ENCODE measurements at regions not wholly inside any gene's neighbourhood (a gene's known extent, or its start where the extent isn't known, plus 50 kb on each side); places are given as distances from the start of the nearest gene placed in this dataset.
"Not testable (repeated sequence)": the region's sequence is repeated elsewhere in the genome, so short reads cannot be mapped to it uniquely, and the experiment has no call there.

DNA sequence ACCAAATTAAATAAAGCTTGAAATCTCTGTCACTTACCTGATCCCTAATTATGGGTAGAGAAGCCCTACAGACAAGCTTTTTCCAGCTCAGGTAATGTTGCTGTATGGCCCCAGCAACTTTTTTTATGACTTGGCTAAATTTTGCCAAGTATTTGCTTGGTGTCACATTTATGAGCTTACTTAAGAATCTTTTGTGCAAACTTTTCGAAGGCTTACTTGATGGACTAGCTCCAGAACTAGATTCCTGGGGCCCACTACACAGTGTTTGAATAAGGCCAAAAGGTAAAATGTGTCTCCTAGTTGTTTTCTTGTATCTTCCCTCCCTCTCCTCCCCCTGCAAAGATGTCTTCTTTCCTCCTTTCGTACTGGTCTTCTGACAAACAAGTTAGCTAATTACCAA lies 257.9 kb downstream of the OSR1 start:
- no peak for DNase-seq (ENCODE audit: low read depth)

DNA sequence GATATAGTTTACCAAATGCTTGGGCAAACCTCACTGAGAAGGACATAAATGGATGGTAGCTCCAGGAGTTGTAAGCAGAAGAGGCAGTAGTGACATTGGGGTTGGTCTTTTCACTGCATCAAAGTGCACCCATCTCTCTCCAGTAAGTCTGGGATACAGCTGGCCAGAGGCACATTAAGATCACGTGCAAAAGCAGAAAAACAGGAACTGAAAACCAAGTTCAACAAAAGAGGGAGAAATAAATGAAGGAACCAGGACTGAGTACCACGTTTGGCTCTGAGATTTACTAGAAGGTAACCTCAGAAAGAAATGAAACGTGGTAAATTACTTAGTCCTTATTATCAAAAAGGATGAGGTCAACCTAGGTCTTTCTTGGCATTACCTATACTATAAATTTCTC lies 259.2 kb downstream of the OSR1 start:
- DNase-seq (ENCODE audit: low read depth), result no peak

DNA sequence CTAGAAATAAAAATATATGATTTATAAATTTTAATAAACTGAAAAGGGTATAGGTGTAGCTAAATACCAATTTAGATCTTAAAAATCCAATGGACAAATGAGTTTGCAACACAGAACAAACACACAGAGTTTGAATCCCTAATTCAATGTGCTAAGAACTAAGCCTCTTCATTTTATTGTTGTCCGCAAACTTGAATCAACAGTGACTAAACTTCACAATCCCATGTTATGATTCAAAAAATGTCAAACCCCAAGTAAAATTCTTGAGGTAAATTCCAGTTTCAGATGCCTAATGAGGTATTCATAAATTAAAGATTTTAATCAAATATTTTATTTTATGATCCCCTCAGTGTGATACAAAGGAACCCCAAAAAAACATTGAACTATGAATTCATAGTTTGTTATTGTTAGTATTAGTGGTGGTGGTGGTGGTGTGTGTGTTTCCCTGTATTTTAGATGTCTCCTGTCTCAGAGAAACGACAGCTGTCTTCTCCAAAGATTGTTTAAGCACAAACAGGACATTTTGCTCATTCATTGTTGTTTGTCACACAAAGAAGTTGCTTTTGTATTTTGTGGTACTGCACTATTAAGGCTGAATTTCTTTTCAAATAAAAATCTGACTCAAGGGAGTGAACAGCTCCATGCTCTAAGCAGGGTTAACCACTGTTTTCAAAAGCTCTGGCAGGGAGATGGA lies 259.8 kb downstream of the OSR1 start:
- DNase-seq (ENCODE audit: low read depth), result no peak

DNA sequence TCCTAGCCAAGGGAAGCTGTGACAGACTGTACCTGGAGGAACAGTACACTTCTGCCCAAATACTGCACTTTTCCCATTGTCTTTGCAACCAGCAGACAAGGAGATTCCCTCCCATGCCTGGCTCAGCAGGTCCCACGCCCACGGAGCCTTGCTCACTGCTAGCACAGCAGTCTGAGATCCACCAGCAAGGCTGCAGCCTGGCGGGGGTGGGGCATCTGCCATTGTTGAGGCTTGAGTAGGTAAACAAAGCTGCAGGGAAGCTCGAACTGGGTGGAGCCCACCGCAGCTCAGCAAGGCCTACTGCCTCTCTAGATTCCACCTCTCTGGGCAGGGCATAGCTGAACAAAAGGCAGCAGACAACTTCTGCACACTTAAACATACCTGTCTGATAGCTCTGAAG lies 268.9 kb downstream of the OSR1 start:
- not testable (repeated sequence) for DNase-seq (ENCODE audit: low read depth)

DNA sequence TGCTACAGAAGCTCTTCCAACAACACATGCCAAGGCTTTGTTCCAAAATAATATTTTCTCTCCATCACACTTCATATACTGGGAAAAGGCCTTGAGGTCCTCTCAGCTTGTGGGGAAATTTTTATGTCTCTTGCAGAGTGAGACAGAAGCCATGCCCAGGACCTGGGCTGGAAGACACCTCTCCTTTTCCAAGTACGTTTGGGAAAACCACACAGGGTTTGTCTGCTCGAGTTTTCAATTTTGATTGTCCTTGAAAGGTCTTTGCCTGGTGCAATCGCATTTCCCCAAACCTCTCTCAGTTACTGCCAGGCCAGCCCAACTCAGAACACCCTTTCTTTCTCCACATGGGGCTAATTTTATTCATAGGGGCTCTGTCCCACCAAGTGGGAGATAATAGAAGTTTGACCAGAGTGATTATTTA lies 272.2 kb downstream of the OSR1 start:
- no peak for DNase-seq (ENCODE audit: low read depth)

DNA sequence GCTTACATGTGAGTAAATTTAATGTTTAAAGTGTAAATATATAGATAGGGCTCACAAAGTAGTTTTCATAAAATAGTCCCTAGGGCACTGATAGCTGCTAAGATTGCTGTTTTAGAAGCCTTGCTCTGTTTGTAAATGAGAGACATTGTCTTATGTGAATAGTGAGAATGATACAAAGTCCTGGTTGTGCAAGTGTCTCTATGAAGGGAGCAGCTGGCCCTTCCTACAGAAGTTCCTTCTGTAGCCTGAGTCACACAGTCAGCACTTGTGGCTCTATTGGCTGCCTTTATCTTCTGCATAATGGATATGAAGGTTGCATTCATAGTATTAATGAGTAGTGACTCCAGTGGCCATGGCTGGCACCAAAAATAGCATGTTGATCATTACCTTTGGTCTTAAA lies 279.7 kb downstream of the OSR1 start:
- DNase-seq (ENCODE audit: low read depth), result no peak

DNA sequence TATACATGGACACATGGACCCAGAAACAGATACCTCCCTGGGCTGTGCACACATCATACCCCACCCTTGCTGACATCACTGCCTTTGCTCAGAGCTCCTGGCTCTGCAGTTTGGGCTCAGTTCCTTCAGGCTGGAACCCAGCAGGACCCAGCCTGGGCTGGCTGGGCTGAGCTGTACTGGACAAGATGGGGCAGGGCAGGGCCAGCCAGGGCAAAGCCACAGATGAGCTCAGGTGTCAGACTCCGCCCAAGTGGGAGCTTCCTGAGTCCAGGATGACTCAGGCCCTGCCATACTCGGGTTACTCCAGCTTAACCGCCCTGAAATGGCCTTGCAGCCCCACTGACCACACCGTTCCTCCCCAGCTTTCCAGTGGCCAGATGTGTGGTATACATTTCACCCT lies 284.9 kb downstream of the OSR1 start:
- DNase-seq (ENCODE audit: low read depth), result no peak

DNA sequence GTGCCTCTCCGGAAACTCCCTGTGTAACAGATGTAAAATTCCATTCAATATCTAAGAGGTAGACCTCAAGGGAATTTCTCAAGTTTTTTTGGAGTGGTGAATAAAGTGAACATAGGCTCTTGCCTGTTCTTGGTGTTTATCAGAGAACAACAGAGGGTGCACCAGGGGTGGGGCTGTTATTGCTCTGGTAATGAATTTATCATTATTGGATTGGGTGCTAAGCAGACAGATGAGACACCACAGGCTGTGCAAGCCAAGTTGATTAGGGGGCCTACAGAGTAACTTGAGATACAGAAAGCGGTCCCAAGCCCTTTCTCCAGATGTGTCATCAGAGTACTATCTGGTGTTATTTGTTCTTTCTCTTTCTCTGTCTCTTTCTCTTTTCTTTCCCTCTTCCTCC lies 286.3 kb downstream of the OSR1 start:
- no peak for DNase-seq (ENCODE audit: low read depth)

DNA sequence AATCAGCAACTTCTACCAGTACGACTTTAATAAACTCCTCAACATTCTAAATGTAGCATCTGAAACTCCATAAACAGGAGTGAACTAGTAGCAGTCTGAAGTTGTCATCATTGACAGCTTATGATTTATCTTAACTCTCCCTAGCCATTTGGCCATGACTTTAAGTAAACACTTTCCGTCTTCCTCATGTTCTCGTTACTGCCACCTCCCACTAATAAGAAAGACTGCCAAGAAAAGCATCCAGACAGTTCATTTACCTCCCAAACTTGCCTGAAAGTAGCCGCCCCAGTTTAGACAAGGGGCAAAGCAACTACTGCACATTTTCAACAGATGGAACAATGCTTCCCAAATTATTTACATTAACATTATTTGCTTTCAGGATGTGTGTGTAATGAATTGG lies 287.5 kb downstream of the OSR1 start:
- no peak for DNase-seq (ENCODE audit: low read depth)

DNA sequence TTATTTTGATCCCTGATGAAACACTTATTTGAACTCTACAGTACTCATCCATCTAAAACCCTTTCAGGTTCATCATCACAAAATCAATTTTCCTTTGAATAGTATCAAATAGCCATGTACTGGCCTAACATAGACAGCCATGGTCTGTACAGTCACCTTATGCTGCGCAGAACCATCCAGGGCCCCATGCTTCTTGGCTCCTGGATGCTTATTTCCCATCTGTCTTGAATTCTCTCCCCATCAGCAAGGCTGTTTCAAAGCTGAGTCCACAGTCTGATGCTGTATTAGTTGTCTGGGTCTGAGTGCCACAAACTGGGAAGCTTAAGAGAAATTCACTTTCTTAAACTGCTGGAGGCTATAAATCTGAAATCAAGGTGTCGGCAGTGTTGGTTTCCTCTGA lies 290.2 kb downstream of the OSR1 start:
- no peak for DNase-seq (ENCODE audit: low read depth)

DNA sequence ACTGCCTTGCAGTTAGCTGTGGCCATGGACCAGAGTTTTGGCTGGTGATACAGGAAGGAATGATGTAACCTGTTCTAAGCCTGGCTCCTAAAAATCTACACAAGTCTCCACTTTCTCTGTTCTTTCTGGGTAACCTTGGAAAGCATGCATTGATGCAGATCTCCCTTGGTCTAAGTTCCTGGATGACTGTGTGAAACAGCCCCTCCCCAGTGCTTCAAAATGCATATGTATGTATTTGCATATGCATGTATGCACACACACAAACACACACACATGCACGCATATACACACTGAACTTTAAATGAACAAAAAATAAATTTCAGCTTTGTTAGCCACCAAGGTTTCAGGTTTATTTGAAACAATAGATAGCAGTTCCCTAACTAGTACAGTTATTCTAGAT lies 296.1 kb downstream of the OSR1 start:
- DNase-seq (ENCODE audit: low read depth), result no peak

DNA sequence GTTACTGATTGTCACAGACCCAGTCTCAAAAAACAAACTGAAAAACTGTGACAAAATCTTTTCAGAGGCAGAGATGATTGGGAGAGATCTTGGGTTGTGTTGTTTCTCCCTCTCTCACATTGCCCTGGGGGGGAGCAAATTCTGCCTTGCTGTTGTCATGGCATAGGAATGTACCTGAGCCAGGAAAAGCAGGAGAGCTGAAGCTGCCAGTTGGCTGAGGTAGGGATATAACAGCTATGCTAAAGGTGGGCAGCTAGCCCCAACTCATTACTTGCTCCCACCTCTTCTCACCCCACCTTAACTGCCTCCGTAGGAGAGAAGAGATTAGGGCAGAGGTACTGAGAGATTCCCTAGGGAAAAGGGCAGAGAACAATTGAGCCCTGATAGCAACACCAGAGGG lies 299.3 kb downstream of the OSR1 start:
- DNase-seq (ENCODE audit: low read depth), result no peak

DNA sequence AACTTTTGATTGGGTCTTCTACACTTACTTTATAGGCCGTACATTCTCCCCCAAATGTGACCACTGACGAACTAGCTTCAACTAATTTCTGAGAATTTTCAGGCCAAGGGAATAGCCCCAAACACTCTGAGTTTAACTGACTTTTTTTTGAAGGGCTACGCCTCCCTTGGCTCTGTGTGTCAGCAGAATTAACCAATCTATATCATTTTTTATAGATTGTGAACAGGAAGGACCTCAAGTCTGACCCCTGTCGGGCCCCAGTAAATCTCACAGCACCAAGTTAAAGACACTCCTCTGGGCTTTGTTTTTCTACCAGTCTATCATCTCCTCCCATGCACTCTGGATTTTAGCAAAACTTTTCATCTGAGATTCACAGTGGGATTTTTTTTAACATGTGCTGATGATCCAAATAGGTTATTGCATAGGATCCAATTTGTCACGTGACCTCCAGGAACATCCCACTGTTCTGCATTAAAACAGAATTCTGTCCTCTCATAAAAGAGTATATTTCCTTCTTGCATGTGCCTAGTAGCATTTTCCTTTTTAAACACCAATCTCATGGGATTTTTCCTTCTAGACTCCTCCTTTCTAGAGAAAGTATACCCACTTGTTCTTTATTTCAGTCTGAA lies 307.1 kb downstream of the OSR1 start:
- DNase-seq (ENCODE audit: low read depth), result no peak

DNA sequence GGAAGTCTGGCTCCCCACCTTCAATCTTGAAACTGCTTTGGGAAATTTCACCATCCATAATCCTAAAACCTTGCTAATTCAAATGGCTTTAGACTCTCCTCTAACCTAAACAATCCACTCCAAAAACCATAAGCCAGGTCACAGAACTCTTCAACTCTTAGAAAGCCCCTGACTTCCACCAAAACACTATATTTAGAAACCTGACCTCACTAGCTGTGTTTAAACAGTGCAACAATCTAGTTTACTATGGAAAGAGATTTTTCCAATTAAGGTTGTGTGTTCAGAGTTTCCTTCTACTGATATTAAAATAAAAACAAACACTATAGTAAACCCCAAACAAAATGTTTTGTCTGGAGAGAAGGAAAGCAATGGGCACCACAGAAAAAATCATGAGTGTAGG lies 308.1 kb downstream of the OSR1 start:
- no peak for DNase-seq (ENCODE audit: low read depth)

DNA sequence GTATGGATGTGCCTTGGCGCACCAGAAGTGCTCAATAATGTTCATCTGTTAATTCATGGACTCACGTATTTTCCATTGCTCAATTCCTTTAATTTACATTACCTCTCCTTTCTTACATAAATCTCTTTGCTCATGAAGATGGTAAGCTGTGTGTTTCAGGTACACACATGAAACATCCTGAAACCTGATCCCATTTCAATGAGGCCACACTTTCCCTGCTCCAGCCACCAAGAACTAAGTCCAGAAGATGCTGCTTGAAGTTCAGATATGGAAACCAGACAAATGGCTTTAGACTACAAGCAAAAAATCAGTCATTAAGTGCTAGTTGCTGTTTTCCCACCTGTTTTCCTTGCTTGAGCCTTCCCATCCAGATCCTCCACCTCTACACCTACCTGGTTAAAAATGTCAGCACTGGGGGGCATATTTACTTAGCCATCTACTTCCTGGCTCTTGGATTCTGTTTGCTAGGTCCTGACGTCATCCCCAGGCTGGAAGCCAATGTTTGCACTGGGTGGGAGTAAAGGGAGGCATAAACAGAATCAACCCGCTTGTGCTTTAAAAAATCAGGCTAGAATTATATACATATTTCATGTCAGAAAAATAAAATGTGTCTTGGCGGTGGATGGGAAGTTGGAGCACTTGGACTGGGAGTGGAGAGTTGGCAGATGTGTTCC lies 309.7 kb downstream of the OSR1 start:
- no peak for DNase-seq (ENCODE audit: low read depth)

DNA sequence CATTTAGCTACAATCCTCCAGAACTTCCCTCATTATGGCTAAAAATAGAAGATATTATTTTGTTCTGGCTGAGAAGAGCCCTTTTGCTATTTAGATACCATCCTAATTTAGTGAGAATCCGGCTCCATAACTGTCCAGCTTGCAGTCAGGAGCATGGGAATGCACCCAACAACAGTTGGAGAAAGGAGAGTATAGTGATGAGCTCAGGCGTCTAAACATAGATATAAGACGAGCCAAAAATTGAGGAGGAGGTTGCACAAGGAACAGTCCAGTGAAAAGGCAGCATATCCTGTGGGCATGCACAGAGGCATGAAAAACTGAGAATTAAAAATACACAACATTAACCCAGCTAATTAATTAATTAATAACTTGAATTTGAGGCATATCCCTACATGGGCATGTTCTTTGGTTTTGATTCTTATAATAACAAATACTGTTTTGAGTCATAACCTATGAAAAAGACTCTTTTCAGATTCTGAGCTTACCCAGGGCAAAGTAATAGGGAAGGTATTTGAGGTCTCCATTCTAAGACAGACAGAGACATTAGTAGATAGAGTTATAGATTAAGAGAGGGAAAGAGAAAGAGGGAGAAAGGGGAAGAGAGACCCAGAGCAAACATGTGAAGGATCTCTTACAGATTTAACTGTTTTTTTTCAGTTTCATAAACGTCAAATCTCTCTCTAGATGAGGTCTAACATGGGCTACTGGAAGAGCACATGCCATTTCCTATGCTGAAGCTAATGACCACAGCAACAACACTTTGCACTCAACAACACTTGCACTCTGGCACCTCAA lies 311.2 kb downstream of the OSR1 start:
- DNase-seq (ENCODE audit: low read depth), result no peak

DNA sequence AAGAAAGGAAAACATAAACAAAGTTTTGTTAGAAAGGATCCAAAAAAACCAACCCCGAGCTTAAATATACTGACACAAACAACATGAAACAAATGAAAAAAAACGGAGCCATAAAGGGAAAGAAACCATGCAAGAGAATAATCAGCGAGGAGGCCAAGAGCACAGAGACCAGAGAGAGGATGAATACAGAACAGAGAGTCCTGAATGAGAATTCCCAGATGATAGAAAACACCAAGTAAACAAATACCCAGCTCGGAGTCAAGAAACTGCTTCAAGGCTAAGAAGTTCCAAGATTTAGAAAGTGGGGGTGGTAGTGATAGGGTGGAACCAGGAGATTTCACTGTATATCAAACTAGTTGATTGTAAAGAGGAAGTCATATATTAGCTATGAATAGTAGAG lies 313.3 kb downstream of the OSR1 start:
- DNase-seq (ENCODE audit: low read depth), result no peak

DNA sequence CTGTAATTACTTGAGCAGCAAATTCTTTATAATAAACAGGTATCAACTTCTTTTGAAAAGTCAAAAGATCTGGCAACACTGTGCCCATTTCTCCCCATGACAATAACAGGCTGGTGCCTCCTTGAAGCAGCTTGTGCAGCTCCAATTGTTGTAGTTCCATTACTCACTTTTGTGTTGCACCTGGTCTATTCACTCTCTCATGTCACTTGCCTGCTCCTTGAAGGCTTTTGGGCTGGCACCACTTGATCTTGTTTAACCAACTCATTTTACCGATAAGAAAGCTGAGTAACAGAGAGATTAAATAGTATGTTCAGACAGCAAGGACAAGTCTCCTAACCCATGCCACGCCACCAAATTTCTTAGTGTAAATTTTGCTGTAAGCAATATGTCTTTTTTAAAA lies 314.5 kb downstream of the OSR1 start:
- DNase-seq (ENCODE audit: low read depth), result no peak

DNA sequence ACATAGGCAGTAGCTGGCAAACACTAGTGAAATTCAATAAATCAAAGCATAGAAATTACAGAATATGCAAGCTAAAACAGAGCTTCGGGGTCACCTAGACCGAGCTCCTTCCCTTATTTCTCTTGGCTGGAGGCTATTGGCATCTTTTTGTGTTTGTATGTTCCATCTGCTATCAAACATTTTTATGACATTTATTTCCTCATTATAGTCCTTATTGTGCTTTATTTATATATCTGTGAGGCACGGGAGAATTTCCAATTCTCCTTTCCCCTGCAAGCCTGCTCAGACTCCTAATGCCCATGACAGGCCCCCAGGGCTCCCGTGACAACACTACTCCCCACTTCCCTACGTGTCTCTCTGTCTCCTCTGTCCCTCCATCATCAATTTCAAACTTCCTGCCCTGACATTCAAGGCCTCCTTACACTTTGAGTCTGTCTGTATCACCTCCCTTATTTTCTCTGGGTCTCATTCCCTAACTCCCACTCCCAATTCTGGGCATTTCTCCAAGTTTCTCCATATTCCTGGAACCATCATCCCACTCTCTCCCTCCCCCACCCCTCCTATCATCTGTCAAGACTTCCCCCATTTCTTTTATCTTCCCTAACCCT lies 316.9 kb downstream of the OSR1 start:
- no peak for DNase-seq (ENCODE audit: low read depth)

DNA sequence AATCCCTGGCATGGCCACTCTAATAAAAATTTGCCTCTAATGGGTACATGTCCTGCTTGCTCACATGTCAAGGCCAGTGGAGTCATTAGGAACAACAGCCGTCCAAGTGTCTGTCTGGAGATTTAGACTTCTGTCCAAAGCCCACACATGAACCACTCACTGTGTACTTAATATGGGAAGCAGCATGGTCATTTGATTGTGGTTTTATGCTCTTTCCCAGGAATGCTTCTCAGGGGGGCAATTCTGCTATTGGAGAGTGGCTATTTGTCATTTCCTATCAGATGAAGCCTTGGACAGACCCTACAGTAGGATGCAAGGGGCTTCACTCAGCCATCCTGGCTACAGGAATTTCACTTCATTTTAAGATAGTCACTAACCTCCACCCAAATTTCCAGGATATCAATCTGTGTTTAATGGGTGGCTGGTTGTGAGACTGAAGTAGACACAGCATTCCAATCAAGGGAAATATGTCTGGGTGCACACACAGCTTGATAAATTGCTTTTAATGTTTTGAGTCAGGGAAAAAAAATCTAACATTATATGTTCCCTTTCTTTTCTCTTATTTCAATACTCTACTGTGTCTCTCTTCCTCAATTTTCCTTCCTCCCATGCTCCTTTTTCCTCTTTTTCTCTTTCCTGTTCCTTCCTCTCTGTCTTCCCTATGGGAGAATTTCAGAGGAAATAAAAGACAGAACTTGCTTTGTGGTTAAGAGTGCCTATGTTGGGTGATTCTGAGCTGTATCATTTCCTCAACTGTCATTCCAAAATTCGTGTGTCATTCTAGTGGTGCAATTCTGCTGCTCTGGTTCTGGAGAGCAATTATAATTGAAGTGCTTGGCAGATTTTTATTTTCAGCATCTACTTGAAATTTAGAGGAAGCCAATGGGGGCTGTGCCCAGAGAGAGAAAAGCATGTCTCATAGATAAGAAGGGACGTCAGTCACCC lies 320.1 kb downstream of the OSR1 start:
- no peak for DNase-seq (ENCODE audit: low read depth)

DNA sequence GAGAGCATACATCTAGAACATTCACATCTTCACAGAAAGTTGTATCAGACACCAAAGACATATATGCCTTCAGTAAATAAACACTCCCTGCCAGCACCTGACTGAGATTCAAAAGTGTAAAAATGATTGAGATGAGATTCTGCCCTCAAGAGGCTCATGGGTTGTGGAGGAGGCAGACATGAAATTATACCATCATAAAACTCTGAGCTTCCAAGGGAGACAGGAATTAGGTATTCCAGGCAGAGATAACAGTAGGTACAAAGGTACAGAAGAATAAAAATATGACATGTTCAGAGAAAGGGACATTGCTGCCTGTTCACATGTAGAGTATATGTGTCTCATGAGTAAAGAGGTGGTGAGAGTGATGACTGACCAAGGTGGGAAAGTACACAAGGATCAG lies 322.3 kb downstream of the OSR1 start:
- no peak for DNase-seq (ENCODE audit: low read depth)
